ENCODE measurements at regions not wholly inside any gene's neighbourhood (a gene's known extent, or its start where the extent isn't known, plus 50 kb on each side); places are given as distances from the start of the nearest gene placed in this dataset.

DNA sequence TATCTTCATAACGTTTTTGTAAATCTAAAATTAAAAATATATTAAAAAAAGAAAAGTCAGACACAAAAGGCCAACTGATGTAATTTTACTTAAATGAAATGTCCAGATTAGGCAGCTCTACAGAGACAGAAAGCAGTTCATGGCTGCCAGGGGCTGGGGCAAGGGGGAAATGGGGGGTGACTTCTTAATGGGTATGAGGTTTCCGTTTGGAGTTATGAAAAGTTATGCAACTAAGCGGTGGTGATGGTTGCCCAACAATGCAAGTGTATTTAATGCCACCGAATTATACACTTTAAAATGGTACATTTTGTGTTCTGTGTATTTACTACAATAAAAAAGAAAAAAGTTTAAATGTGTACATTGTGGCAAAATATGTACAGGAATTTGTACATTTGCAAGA lies 70.2 kb upstream of the TEX51 start:
- no peak for TF ChIP-seq POLR2A (IDR thresholded peaks at IDR 0.05)
- TF ChIP-seq, protein P1, sequence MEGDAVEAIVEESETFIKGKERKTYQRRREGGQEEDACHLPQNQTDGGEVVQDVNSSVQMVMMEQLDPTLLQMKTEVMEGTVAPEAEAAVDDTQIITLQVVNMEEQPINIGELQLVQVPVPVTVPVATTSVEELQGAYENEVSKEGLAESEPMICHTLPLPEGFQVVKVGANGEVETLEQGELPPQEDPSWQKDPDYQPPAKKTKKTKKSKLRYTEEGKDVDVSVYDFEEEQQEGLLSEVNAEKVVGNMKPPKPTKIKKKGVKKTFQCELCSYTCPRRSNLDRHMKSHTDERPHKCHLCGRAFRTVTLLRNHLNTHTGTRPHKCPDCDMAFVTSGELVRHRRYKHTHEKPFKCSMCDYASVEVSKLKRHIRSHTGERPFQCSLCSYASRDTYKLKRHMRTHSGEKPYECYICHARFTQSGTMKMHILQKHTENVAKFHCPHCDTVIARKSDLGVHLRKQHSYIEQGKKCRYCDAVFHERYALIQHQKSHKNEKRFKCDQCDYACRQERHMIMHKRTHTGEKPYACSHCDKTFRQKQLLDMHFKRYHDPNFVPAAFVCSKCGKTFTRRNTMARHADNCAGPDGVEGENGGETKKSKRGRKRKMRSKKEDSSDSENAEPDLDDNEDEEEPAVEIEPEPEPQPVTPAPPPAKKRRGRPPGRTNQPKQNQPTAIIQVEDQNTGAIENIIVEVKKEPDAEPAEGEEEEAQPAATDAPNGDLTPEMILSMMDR (IDR thresholded peaks at IDR 0.05), result no peak

Data from right lobe of liver (tissue), 4 donors.